ENCODE measurements at regions not wholly inside any gene's neighbourhood (a gene's known extent, or its start where the extent isn't known, plus 50 kb on each side); places are given as distances from the start of the nearest gene placed in this dataset.
"Not testable (repeated sequence)": the region's sequence is repeated elsewhere in the genome, so short reads cannot be mapped to it uniquely, and the experiment has no call there.

DNA sequence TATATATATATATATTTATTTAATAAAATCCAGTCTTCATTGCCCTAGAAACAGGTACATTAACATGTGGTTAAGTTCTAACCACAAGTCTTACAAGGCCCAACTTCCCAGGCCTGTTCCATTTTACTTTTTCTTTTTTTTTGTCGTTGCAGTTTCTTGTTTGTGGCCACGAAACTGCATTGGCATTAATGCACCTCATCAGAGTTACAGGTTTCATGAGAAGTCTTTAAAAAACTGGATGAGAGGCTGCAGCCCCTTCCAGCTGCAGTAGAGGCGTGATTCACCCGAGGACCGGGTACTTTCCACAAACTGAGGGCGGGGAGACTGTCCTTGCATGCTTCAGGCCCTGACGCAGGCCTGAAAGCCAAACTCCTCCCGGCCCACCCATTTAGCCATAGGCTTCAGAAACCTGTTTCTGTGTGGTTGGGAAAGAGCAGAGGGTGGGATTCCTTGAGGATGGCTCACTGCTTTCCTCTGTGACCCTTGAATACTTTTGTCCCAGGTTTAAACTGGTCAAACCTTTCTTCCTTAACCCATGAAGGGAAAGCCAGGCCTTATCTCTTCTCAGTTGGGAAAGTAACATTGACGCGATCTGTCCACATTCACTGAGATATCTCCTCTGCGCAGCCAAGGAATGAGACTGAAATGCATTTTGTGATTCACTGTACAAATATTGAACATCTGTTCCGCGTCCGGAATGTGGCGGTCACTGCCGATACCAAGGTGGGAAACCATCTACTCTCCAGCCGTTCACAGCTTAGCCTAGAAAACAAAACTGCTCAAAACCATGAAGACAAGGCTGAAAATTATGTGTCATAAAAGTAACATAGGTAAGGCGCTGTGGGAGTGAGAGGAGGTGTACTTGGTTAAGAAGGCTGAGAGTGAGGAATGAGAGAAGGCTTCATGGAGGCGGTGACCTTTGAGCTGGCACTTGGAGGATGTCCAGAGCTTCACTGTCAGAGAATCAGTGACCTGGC is 311.7 kb downstream of the GATA3 start:
- intact Hi-C loops (cut with DNase I), result no loop called here
- no peak for TF ChIP-seq CTCF (IDR thresholded peaks at IDR 0.05)
- FAIRE-seq (no peak), DNase-seq (no peak), ATAC-seq (peak in 3 of 4 donors; percentile 59 to 77 (median 75))
- H3K4me1 ChIP-seq, result no peaks in the 10 kb centered on the region
- H3K4me3 ChIP-seq, result no peak overlapping the region
- no peaks in the 10 kb centered on the region for H3K27me3 ChIP-seq
- H3K36me3 ChIP-seq, result no peaks in the 10 kb centered on the region
- no peaks in the 10 kb centered on the region for H3K9me3 ChIP-seq
- H3K27ac ChIP-seq, result no peak overlapping the region
- 42 to 48% methylated on average over 19 of the region's 19 CpGs for WGBS, 2 donors

- H3K27me3 ChIP-seq; H3K9me3 ChIP-seq; H3K4me3 ChIP-seq; FAIRE-seq; intact Hi-C loops (cut with DNase I); ATAC-seq; H3K36me3 ChIP-seq; H3K4me1 ChIP-seq; H3K27ac ChIP-seq; DNase-seq: not testable (repeated sequence)
- WGBS, 2 donors, result 76 to 85% methylated on average over 3 of the region's 3 CpGs
Measured at GRCh38 chr10:8367672-8368411, 313.4 kb downstream of the GATA3 start.

GRCh38 chr10:8369666-8370065 is 315.2 kb downstream of the GATA3 start:
- Histone ChIP-seq H3K4me3 (no peak overlapping the region), H3K36me3 (no peaks in the 10 kb centered on the region), H3K27me3 (no peaks in the 10 kb centered on the region), H3K4me1 (no peaks in the 10 kb centered on the region), H3K27ac (no peak overlapping the region), H3K9me3 (no peaks in the 10 kb centered on the region)
- 57 to 72% methylated on average over 7 of the region's 7 CpGs for WGBS, 2 donors
- FAIRE-seq, result no peak
- intact Hi-C loops (cut with DNase I), result no loop called here
- ATAC-seq, result no peak
- DNase-seq, result no peak
- TF ChIP-seq CTCF (IDR thresholded peaks at IDR 0.05), result no peak

DNA sequence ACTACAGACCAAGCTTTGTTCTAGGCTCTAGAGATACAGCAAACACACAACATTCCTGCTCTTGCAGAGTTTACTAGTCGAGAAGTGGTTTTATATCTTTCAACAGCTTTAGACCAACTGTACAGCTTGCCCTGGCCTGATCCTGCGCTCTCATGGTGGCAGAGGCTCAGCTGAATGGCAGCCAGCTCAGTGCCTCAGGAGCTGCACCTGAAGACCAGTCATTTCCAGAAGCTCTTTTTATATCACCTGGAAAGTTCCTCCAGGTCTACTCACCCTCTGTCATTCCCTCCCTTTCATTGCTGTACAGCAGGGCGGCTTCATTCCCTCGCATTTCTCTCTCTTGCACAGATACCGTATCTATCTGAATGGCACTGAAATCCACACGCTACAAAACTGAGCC is 319.8 kb downstream of the GATA3 start:
- Histone ChIP-seq H3K4me1 (no peaks in the 10 kb centered on the region), H3K4me3 (no peak overlapping the region), H3K27me3 (no peaks in the 10 kb centered on the region), H3K27ac (no peak overlapping the region), H3K9me3 (no peaks in the 10 kb centered on the region), H3K36me3 (no peaks in the 10 kb centered on the region)
- ATAC-seq, result no peak
- FAIRE-seq, result no peak
- no peak for DNase-seq
- TF ChIP-seq CTCF (IDR thresholded peaks at IDR 0.05), result no peak
- 71 to 82% methylated on average over 6 of the region's 6 CpGs for WGBS, 2 donors
- intact Hi-C loops (cut with DNase I), result no loop called here

- no peak overlapping the region for H3K27ac ChIP-seq
- TF ChIP-seq CTCF (IDR thresholded peaks at IDR 0.05), result no peak
- no peaks in the 10 kb centered on the region for H3K27me3 ChIP-seq
- no peaks in the 10 kb centered on the region for H3K9me3 ChIP-seq
- no peak overlapping the region for H3K4me3 ChIP-seq
- no peak for DNase-seq
- 63 to 73% methylated on average over 4 of the region's 4 CpGs for WGBS, 2 donors
- no peaks in the 10 kb centered on the region for H3K4me1 ChIP-seq
- ATAC-seq, result no peak
- intact Hi-C loops (cut with DNase I), result no loop called here
- no peaks in the 10 kb centered on the region for H3K36me3 ChIP-seq
- FAIRE-seq, result no peak
Measured at GRCh38 chr10:8375137-8375536, 320.6 kb downstream of the GATA3 start.
